ENCODE measurements at regions not wholly inside any gene's neighbourhood (a gene's known extent, or its start where the extent isn't known, plus 50 kb on each side); places are given as distances from the start of the nearest gene placed in this dataset.

DNA sequence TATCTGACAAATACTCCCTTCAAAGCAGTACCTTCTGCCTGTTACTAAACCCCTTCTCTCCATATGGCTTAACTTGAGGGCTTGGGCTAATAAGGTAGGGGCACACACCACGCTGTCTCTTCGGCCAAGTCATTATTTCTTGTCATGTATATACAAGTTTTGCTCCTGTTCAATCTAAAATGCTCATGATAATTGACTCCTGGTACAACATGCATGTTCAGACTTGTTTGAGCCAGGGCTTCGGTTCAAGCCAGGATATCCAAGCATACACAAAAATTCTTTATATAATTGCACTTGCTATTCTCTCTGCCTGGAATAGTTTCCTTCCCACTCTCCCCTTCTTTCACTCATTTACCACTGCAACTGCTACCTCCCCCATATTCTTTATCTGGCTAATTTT, 756.0 kb upstream of the C9orf72 start:
- DNase-seq, result no peak
- H3K4me3 ChIP-seq (ENCODE audit: insufficient read depth, low read depth, low read length), result no peak overlapping the region
- no peaks in the 10 kb centered on the region for H3K36me3 ChIP-seq (replicated peaks; ENCODE audit: control insufficient read depth, insufficient read depth, low read length)
- H3K27me3 ChIP-seq (ENCODE audit: control insufficient read depth, insufficient read depth, low read length), result no peaks in the 10 kb centered on the region

DNA sequence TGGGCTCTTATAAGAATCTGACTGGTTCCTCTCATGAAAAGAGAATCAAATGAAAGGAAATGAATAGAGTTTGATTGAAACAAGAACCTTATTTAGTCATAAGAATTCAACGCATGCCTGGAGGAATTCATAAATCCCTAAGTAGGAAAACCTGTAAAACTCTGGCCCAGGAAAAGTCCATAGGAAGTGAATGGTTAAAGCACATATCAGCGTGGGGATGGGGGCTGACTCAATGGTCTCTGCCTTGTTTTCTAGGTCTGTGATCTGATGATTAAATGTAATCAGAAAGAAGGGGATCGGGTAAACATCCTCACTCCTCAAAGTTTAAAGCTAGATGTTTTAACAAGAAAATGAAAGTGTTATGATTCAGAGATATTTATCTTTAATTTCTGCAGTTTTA, 759.4 kb upstream of the C9orf72 start:
- no peaks in the 10 kb centered on the region for H3K36me3 ChIP-seq (replicated peaks; ENCODE audit: control insufficient read depth, insufficient read depth, low read length)
- no peak for DNase-seq
- H3K4me3 ChIP-seq (ENCODE audit: insufficient read depth, low read depth, low read length), result no peak overlapping the region
- no peaks in the 10 kb centered on the region for H3K27me3 ChIP-seq (ENCODE audit: control insufficient read depth, insufficient read depth, low read length)

DNA sequence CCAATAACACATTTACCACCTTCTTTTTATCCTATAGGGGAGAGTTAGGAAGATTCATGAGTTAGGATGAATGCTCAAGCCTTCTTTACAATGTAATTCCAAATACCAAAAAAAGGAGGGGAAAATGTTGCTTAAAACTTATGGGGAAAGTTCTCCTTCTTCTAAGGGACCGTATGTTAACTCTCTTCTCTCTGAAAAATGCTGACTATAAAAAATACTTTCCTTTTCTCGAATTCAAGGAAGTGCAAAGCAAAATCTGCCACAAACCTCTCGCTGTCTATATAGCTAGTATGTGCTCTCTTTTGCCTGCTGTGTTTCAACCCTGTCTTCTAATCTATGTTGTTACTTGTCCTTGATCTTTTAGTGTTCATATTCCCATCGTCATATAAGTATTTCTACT, 768.6 kb upstream of the C9orf72 start:
- Histone ChIP-seq H3K36me3 (replicated peaks; ENCODE audit: control insufficient read depth, insufficient read depth, low read length) (no peaks in the 10 kb centered on the region), H3K27me3 (ENCODE audit: control insufficient read depth, insufficient read depth, low read length) (no peaks in the 10 kb centered on the region), H3K4me3 (ENCODE audit: insufficient read depth, low read depth, low read length) (no peak overlapping the region)
- no peak for DNase-seq

DNA sequence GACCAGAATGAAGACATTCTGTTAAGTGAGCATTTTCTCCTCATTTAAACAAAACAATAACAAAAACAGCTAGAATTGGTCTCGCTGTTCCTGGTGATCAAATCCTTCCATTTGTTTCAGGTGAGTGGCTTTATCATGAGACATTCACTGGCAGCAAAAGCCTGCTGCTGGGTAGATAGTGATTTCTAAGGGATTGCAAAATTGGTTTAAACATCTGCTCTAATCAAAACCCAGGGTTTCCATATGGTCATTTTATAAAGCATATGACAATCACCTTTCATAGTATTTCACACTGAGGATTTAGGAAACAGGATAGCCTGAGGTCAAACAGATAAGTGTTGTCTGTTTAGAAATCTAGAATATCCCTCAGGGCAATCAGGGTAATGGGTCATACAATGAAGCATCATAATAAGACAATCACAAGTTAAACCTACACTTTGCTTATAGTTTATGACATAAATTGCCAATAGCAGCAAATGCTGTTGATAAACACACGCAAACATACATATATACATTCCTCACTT, 769.6 kb upstream of the C9orf72 start:
- Histone ChIP-seq H3K36me3 (replicated peaks; ENCODE audit: control insufficient read depth, insufficient read depth, low read length) (no peaks in the 10 kb centered on the region), H3K27me3 (ENCODE audit: control insufficient read depth, insufficient read depth, low read length) (no peaks in the 10 kb centered on the region), H3K4me3 (ENCODE audit: insufficient read depth, low read depth, low read length) (no peak overlapping the region)
- no peak for DNase-seq

DNA sequence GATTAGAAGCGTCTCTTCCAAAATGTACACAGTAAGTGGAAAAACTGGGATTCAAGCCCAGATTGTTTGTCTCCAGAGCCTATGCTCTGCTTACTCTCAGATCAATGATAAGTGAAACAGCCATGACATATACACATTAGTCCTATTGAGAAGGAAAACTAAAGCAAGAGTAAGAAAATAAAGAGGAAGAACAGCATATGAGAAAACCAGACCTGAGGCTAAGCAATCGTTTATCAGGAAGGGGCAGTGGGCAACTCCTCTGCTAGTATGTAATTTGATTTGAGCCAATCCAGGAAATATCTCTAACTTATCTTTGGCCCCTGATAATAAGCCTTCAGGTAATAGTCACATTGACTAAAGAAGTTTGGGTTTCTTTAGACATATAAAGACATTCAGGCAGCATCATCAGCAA, 789.9 kb upstream of the C9orf72 start:
- DNase-seq, result no peak
- no peaks in the 10 kb centered on the region for H3K36me3 ChIP-seq (replicated peaks; ENCODE audit: control insufficient read depth, insufficient read depth, low read length)
- no peak overlapping the region for H3K4me3 ChIP-seq (ENCODE audit: insufficient read depth, low read depth, low read length)
- H3K27me3 ChIP-seq (ENCODE audit: control insufficient read depth, insufficient read depth, low read length), result no peaks in the 10 kb centered on the region

DNA sequence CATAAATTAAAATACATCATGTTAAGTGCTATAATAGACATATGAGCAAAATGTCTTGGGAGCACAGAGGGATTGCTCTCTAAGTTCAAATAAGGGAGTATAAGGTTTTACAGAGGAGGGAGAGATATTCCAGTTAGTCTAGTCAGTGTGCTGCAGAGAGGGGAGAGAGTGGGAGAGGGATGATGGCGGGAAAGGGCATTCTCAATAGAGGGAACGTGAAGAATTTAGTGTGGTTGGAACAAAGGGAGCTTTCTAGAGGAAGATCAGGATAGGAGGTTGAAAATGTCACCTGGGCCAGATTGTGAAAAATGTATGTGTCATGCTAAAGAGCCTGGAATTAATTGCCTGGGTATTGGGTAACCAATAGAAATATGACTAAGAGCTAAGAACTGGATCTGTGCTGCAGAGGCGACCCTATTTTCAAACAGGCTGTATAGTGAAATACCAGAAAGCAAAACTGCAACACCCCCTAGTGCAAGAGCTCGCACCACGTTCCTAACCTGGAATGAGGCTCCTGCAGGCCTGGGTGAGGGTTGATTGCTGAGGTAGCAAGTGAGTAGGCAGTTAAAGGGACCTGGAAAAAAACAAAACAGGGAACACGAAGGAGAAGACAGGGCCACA, 791.8 kb upstream of the C9orf72 start:
- H3K36me3 ChIP-seq (replicated peaks; ENCODE audit: control insufficient read depth, insufficient read depth, low read length), result no peaks in the 10 kb centered on the region
- peak; percentile 41 for DNase-seq
- no peak overlapping the region for H3K4me3 ChIP-seq (ENCODE audit: insufficient read depth, low read depth, low read length)
- no peaks in the 10 kb centered on the region for H3K27me3 ChIP-seq (ENCODE audit: control insufficient read depth, insufficient read depth, low read length)

DNA sequence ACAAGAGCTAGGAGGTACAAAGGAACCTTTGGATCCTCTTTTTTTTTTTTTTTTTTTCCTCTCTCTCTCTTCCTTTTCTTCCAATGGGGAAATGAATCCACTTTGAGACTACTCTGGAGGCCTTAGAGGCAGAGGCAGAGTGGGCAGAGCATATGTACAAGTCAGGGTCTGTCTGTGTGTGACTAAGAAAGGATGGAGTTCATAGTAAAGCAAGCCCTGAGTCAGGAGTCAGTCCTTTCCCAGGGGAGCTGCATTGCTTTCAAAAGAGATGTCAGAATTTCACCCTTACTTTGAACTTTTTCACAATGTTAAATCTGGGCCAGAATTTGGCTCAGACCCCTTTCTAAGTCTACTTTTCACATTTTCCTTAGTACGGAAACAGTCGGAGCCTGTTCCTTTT, 792.4 kb upstream of the C9orf72 start:
- H3K36me3 ChIP-seq (replicated peaks; ENCODE audit: control insufficient read depth, insufficient read depth, low read length), result no peaks in the 10 kb centered on the region
- peak; percentile 2 for DNase-seq
- H3K27me3 ChIP-seq (ENCODE audit: control insufficient read depth, insufficient read depth, low read length), result no peaks in the 10 kb centered on the region
- H3K4me3 ChIP-seq (ENCODE audit: insufficient read depth, low read depth, low read length), result no peak overlapping the region

DNA sequence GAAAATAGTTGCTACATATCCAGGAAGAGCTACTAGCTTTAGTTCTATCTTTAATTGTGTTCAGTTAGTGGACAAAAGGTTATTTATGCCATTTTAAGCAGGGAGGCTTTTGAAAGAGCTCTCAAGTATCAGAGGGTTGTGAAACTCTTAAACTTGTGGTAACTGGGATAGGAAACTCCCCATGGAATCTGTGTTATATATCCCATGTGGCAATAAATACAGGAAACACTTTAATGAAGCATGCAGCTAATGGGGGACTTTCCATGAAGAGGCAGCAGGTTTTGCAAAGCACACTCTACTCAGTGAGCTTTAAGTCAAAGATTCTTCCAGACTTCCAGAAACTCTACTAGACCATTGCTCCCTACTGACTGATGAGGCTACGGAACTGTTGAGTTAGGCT, 805.0 kb upstream of the C9orf72 start:
- Histone ChIP-seq H3K27me3 (ENCODE audit: control insufficient read depth, insufficient read depth, low read length) (no peaks in the 10 kb centered on the region), H3K4me3 (ENCODE audit: insufficient read depth, low read depth, low read length) (no peak overlapping the region), H3K36me3 (replicated peaks; ENCODE audit: control insufficient read depth, insufficient read depth, low read length) (no peaks in the 10 kb centered on the region)
- DNase-seq, result no peak

DNA sequence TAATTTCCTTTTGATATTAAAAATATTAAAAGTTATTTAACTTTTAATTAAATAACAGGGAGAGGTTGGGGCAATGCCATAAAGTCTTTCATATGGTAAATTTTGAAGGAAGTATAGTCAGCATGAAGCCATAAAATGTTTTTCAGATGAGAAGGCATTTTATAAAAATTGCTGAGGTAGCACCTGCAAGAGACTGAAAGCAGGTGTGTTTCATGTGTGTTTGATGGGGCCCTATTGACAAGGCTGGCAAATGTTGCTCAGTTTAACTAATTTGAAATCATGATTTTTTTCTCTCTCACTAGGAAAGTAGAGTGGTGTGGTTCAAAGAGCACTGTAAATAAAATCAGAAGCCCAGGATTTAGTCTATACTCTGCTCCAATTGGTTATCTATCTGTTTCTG, 805.8 kb upstream of the C9orf72 start:
- H3K36me3 ChIP-seq (replicated peaks; ENCODE audit: control insufficient read depth, insufficient read depth, low read length), result no peaks in the 10 kb centered on the region
- H3K27me3 ChIP-seq (ENCODE audit: control insufficient read depth, insufficient read depth, low read length), result no peaks in the 10 kb centered on the region
- no peak overlapping the region for H3K4me3 ChIP-seq (ENCODE audit: insufficient read depth, low read depth, low read length)
- no peak for DNase-seq

DNA sequence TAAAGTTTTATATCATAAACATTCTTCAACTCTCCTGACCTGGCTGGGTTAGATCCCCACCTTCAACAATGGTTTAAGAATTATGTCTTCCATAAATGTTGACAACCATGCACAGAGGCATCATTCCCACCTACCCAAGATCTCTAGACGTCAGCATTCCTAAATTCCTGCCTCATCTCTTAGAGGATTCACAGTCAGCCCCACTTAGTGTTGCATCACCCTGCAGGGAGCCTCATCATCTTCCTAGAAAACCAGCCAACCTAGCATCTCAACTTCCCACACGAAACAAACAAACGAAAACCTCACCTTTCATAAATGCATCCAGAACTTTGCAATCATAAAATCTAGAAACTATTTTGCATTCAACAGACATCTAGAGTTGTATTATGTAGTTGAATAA, 816.1 kb upstream of the C9orf72 start:
- no peak for DNase-seq
- Histone ChIP-seq H3K27me3 (ENCODE audit: control insufficient read depth, insufficient read depth, low read length) (no peaks in the 10 kb centered on the region), H3K36me3 (replicated peaks; ENCODE audit: control insufficient read depth, insufficient read depth, low read length) (no peaks in the 10 kb centered on the region), H3K4me3 (ENCODE audit: insufficient read depth, low read depth, low read length) (no peak overlapping the region)

DNA sequence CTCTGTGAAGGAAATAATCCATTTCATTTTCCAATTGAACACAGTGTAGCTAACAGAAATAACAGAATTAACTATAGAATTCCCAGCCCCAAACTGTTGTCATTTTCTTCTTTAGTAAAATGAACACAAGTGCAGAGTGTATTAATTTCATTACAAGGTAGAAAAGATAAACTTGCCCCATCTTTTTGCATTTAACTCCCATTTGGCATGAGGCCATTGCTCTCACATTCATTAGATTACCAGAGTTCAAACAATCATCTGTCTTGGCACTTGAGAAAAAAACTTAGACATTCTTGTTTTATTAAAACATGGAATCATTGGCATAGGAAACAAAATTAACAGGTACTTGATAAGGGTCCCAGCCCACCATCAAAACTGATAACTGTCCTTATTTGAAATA, 821.5 kb upstream of the C9orf72 start:
- H3K36me3 ChIP-seq (replicated peaks; ENCODE audit: control insufficient read depth, insufficient read depth, low read length), result no peaks in the 10 kb centered on the region
- no peaks in the 10 kb centered on the region for H3K27me3 ChIP-seq (ENCODE audit: control insufficient read depth, insufficient read depth, low read length)
- DNase-seq, result no peak
- H3K4me3 ChIP-seq (ENCODE audit: insufficient read depth, low read depth, low read length), result no peak overlapping the region

DNA sequence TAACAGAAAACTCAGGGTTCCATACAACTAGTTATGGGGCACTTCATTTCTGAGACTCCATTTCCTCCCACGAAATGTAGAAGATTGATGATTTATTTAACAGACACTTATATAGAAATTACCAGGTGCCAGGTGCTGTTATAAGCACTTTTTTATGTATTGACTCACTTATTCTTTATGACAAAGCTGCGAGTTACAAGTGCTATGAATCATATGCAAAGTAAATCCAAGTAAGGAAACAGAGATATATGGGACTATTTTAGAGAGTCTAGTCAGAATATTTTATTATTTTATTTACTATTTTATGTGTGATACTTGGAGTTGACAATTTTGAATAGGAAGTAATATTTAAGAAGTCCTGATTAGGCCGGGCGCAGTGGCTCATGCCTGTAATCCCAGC, 822.8 kb upstream of the C9orf72 start:
- Histone ChIP-seq H3K27me3 (ENCODE audit: control insufficient read depth, insufficient read depth, low read length) (no peaks in the 10 kb centered on the region), H3K4me3 (ENCODE audit: insufficient read depth, low read depth, low read length) (no peak overlapping the region), H3K36me3 (replicated peaks; ENCODE audit: control insufficient read depth, insufficient read depth, low read length) (no peaks in the 10 kb centered on the region)
- DNase-seq, result no peak

DNA sequence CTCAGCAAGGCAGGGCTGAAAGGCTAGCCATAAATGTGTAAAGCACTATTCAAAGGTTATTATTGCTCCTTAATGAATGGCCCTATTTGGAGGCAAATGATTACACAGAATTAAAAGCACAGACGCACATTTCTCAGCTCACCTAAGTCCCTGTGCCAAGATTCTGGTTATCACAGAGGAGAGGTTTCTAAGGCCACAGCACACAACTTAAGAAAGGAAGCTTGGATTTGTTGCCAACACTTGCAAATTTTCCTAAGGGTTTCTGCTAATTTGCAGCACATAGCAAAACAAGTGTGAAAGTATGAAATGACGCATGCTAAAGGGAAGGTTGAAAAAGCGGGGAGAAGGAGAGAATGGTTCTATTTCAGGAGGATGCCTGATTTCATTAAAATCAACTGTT, 834.1 kb upstream of the C9orf72 start:
- Histone ChIP-seq H3K36me3 (replicated peaks; ENCODE audit: control insufficient read depth, insufficient read depth, low read length) (no peaks in the 10 kb centered on the region), H3K4me3 (ENCODE audit: insufficient read depth, low read depth, low read length) (no peak overlapping the region), H3K27me3 (ENCODE audit: control insufficient read depth, insufficient read depth, low read length) (no peaks in the 10 kb centered on the region)
- DNase-seq, result no peak

DNA sequence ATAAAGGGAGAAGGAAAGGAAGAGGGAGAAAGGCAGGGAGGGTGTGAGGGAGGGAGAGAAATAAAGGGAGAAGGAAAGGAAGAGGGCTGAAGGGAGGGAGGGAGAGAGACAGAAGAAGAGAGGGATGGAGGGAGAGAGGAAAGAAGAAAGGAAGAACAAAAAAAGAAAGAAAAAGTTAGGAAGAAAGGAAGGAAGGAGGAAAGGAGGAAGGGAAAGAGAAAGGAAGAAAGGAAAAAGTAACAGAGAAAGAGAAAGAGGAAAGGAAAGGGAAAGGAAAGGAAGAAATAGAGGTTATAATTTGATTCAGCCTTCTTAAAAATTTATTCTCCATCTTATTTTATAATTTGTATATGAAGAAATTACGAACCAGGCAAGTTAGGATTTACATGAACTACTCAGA, 836.6 kb upstream of the C9orf72 start:
- Histone ChIP-seq H3K4me3 (ENCODE audit: insufficient read depth, low read depth, low read length) (no peak overlapping the region), H3K36me3 (replicated peaks; ENCODE audit: control insufficient read depth, insufficient read depth, low read length) (no peaks in the 10 kb centered on the region), H3K27me3 (ENCODE audit: control insufficient read depth, insufficient read depth, low read length) (no peaks in the 10 kb centered on the region)
- no peak for DNase-seq

DNA sequence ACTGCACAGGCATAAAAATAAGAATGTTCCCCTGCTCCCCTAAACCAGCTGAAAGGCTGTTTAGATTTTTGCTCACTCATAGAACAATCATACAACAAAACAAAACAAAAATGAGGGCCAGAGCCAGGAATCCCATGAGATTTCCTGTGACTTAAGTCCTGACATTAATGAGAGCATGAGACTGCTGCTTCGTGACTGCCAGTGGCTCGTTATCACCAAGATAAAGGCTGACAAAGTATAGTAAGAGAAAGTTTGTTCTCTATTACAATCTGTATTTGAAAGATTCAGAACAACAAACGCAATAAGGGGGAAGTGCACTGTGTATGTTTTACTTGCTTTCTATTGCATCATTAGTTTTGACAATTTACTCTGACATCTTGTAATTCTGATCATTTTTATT, 837.1 kb upstream of the C9orf72 start:
- no peaks in the 10 kb centered on the region for H3K27me3 ChIP-seq (ENCODE audit: control insufficient read depth, insufficient read depth, low read length)
- H3K4me3 ChIP-seq (ENCODE audit: insufficient read depth, low read depth, low read length), result no peak overlapping the region
- H3K36me3 ChIP-seq (replicated peaks; ENCODE audit: control insufficient read depth, insufficient read depth, low read length), result no peaks in the 10 kb centered on the region
- DNase-seq, result no peak

DNA sequence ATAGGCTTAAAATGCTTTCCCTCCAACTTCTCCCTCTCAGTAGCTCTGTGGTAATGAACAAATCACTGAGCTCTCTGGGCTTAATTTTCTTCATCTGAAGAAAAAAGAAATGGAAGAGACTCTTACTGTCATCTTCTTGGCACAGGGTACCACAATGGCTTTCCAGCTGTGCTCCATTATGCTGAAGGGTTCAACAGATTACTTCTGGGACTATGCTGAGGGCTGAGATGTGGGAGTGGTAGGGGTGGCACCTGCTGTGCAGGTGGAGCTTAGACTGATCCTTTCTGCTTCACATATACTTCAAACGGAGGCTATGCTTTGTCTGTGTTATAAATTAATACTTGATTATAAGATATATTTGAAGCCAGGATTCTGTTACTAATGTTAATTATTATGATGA, 840.2 kb upstream of the C9orf72 start:
- H3K27me3 ChIP-seq (ENCODE audit: control insufficient read depth, insufficient read depth, low read length), result no peaks in the 10 kb centered on the region
- DNase-seq, result no peak
- no peaks in the 10 kb centered on the region for H3K36me3 ChIP-seq (replicated peaks; ENCODE audit: control insufficient read depth, insufficient read depth, low read length)
- H3K4me3 ChIP-seq (ENCODE audit: insufficient read depth, low read depth, low read length), result no peak overlapping the region
